Trophoblast cell (in vitro differentiated cells and primary cell): ENCODE measurements at regions not wholly inside any gene's neighbourhood (a gene's known extent, or its start where the extent isn't known, plus 50 kb on each side); places are given as distances from the start of the nearest gene placed in this dataset.
"Not testable (repeated sequence)": the region's sequence is repeated elsewhere in the genome, so short reads cannot be mapped to it uniquely, and the experiment has no call there.

ENCODE experiments used
- DNase-seq, 2 donors: peaks; one replicate each; pipeline ENCODE4 v3.0.0-alpha.2; 2016
- H2AFZ ChIP-seq: 2 replicates; pipeline ENCODE4 v1.6.1; 2013; ENCODE audit warnings: low read length, moderate library complexity, mild to moderate bottlenecking; ENCODE audit not compliant: insufficient read depth, poor library complexity
- H2AK5ac ChIP-seq: 2 replicates; pipeline ENCODE4 v1.6.1; 2013; ENCODE audit warnings: mild to moderate bottlenecking, low read length
- H2BK120ac ChIP-seq: 2 replicates; pipeline ENCODE4 v1.6.1; 2013; ENCODE audit warnings: low read length, mild to moderate bottlenecking, moderate library complexity; ENCODE audit not compliant: insufficient read depth, poor library complexity
- H2BK12ac ChIP-seq: 2 replicates; pipeline ENCODE4 v1.6.1; 2013; ENCODE audit warnings: mild to moderate bottlenecking, low read length, moderate library complexity
- H2BK5ac ChIP-seq: 2 replicates; pipeline ENCODE4 v1.6.1; 2013; ENCODE audit warnings: low read length, low read depth, moderate library complexity, mild to moderate bottlenecking; ENCODE audit not compliant: poor library complexity
- H3K14ac ChIP-seq: 2 replicates; pipeline ENCODE4 v1.6.1; 2013; ENCODE audit warnings: mild to moderate bottlenecking, low read length
- H3K18ac ChIP-seq: 2 replicates; pipeline ENCODE4 v1.6.1; 2013; ENCODE audit warnings: mild to moderate bottlenecking, low read length
- H3K23ac ChIP-seq: 2 replicates; pipeline ENCODE4 v1.6.1; 2013; ENCODE audit warnings: low read length
- H3K27ac ChIP-seq: 2 replicates; pipeline ENCODE4 v1.5.1; 2013; ENCODE audit warnings: low read depth, mild to moderate bottlenecking, inconsistent platforms, low read length, moderate library complexity
- H3K27me3 ChIP-seq: 2 replicates; pipeline ENCODE4 v1.6.1; 2013; ENCODE audit warnings: inconsistent platforms, mild to moderate bottlenecking, low read length, moderate library complexity; ENCODE audit not compliant: insufficient read depth
- H3K36me3 ChIP-seq, 2 experiments: 1 replicate in 1 of 2; 2 replicates in 1 of 2; pipeline ENCODE4 v1.6.1; 2013; ENCODE audit warnings: low read length in 2 of 2, mild to moderate bottlenecking in 2 of 2, moderate library complexity in 1 of 2; ENCODE audit not compliant: insufficient read depth in 2 of 2, control insufficient read depth in 1 of 2
- H3K4ac ChIP-seq: 2 replicates; pipeline ENCODE4 v1.6.1; 2013; ENCODE audit warnings: low read depth, mild to moderate bottlenecking, low read length, moderate library complexity
- H3K4me1 ChIP-seq, 2 experiments: 1 replicate in 1 of 2; 2 replicates in 1 of 2; pipeline ENCODE4 v1.6.1; 2013; ENCODE audit warnings: low read length in 2 of 2, mild to moderate bottlenecking in 2 of 2, moderate library complexity in 1 of 2; ENCODE audit not compliant: insufficient read depth in 2 of 2, control insufficient read depth in 1 of 2
- H3K4me2 ChIP-seq: 2 replicates; pipeline ENCODE4 v1.6.1; 2013; ENCODE audit warnings: inconsistent platforms, mild to moderate bottlenecking, low read length, moderate library complexity
- H3K4me3 ChIP-seq: 2 replicates; pipeline ENCODE4 v1.5.1; 2013; ENCODE audit warnings: mild to moderate bottlenecking, low read depth, low read length, inconsistent platforms
- H3K79me1 ChIP-seq: one replicate; pipeline ENCODE4 v1.6.1; 2013; ENCODE audit warnings: low read length
- H3K79me2 ChIP-seq: 2 replicates; pipeline ENCODE4 v1.6.1; 2013; ENCODE audit warnings: low read length, mild to moderate bottlenecking; ENCODE audit not compliant: control insufficient read depth, insufficient read depth, poor library complexity
- H3K9ac ChIP-seq: 2 replicates; pipeline ENCODE4 v1.6.1; 2013; ENCODE audit warnings: mild to moderate bottlenecking, low read length
- H3K9me3 ChIP-seq: 2 replicates; pipeline ENCODE4 v1.6.1; 2013; ENCODE audit warnings: low read depth, mild to moderate bottlenecking, control low read depth, inconsistent platforms, low read length; ENCODE audit not compliant: insufficient read depth
- H4K12ac ChIP-seq: 2 replicates; pipeline ENCODE4 v1.6.1; 2013; ENCODE audit warnings: low read depth, mild to moderate bottlenecking, low read length, moderate library complexity
- H4K8ac ChIP-seq: 2 replicates; pipeline ENCODE4 v1.6.1; 2013; ENCODE audit warnings: low read depth, mild to moderate bottlenecking, low read length, moderate library complexity
- H4K91ac ChIP-seq: one replicate; pipeline ENCODE4 v1.6.1; 2013; ENCODE audit warnings: low read depth, mild to moderate bottlenecking, low read length, moderate library complexity
- WGBS: extraction: QIAGEN DNeasy Blood & Tissue Kit; methylation state at CpG from one replicate; pipeline ENCODE4 v1.1.7; 2013; ENCODE audit warnings: missing lambda C conversion rate; ENCODE audit not compliant: insufficient read length, insufficient coverage; ENCODE audit errors: extremely low coverage; 5-methylcytosine and 5-hydroxymethylcytosine counted together

GRCh38 chr6:144470201-144470600, 185.1 kb downstream of the UTRN start:
- H3K14ac ChIP-seq, DNase-seq, H3K79me1 ChIP-seq, H4K8ac ChIP-seq, H3K23ac ChIP-seq, H4K12ac ChIP-seq, H3K9me3 ChIP-seq, H3K4me3 ChIP-seq, H3K4ac ChIP-seq, H2AK5ac ChIP-seq, H3K27ac ChIP-seq, H2BK120ac ChIP-seq, H3K79me2 ChIP-seq, H3K36me3 ChIP-seq, H3K9ac ChIP-seq, H4K91ac ChIP-seq, H2BK12ac ChIP-seq, H2BK5ac ChIP-seq, H3K18ac ChIP-seq, H3K4me2 ChIP-seq, H3K4me1 ChIP-seq, H3K27me3 ChIP-seq, H2AFZ ChIP-seq: not testable (repeated sequence)
- WGBS, result no CpG with 5 or more reads among the region's 27 CpGs

GRCh38 chr6:144471986-144472385, 186.9 kb downstream of the UTRN start:
- no peak overlapping the region for H3K18ac ChIP-seq

GRCh38 chr6:144474290-144474689, 189.2 kb downstream of the UTRN start:
- H3K18ac ChIP-seq, result no peak overlapping the region
- no peak overlapping the region for H4K91ac ChIP-seq
- no peak overlapping the region for H2BK5ac ChIP-seq
- no peak overlapping the region for H3K14ac ChIP-seq
- no peak overlapping the region for H4K12ac ChIP-seq
- H3K4me3 ChIP-seq, result no peak overlapping the region
- H3K4ac ChIP-seq, result no peak overlapping the region
- H3K27ac ChIP-seq, result no peak overlapping the region
- H3K4me2 ChIP-seq, result no peak overlapping the region
- peaks cover 0 to 2% of the 10 kb centered on the region in 2 experiments for H3K36me3 ChIP-seq
- DNase-seq, result no peak
- H4K8ac ChIP-seq, result no peak overlapping the region
- no peak overlapping the region for H2AFZ ChIP-seq
- H3K9ac ChIP-seq, result no peak overlapping the region
- no peaks in the 10 kb centered on the region for H3K4me1 ChIP-seq
- no peaks in the 10 kb centered on the region for H3K79me1 ChIP-seq
- H2BK120ac ChIP-seq, result no peak overlapping the region
- no CpG with 5 or more reads among the region's 1 CpG for WGBS
- no peak overlapping the region for H2BK12ac ChIP-seq
- H3K27me3 ChIP-seq, result no peaks in the 10 kb centered on the region
- H3K9me3 ChIP-seq, result no peaks in the 10 kb centered on the region
- H3K23ac ChIP-seq, result no peak overlapping the region
- no peaks in the 10 kb centered on the region for H3K79me2 ChIP-seq
- no peak overlapping the region for H2AK5ac ChIP-seq

More at GRCh38 chr6:144471986-144472385, 186.9 kb downstream of the UTRN start:
- H4K12ac ChIP-seq, result no peak overlapping the region
- H2BK5ac ChIP-seq, result no peak overlapping the region
- H3K4me3 ChIP-seq, result no peak overlapping the region
- no peak overlapping the region for H2BK120ac ChIP-seq
- no peak overlapping the region for H4K91ac ChIP-seq
- H3K79me2 ChIP-seq, result no peaks in the 10 kb centered on the region
- H3K4me2 ChIP-seq, result no peak overlapping the region
- no peak for DNase-seq
- H3K14ac ChIP-seq, result no peak overlapping the region
- no peak overlapping the region for H4K8ac ChIP-seq
- H3K23ac ChIP-seq, result no peak overlapping the region
- no peak overlapping the region for H3K27ac ChIP-seq
- WGBS, result no CpG with 5 or more reads among the region's 3 CpGs
- H3K36me3 ChIP-seq, result peaks cover 2% of the 10 kb centered on the region in 2 experiments
- H2BK12ac ChIP-seq, result no peak overlapping the region
- no peak overlapping the region for H2AK5ac ChIP-seq
- H3K9ac ChIP-seq, result no peak overlapping the region
- H2AFZ ChIP-seq, result no peak overlapping the region
- H3K4ac ChIP-seq, result no peak overlapping the region
- no peaks in the 10 kb centered on the region for H3K27me3 ChIP-seq
- no peaks in the 10 kb centered on the region for H3K9me3 ChIP-seq
- no peaks in the 10 kb centered on the region for H3K79me1 ChIP-seq
- peaks cover 4 to 7% of the 10 kb centered on the region in 2 experiments for H3K4me1 ChIP-seq

GRCh38 chr6:144474904-144475303, 189.8 kb downstream of the UTRN start:
- no peak overlapping the region for H3K27ac ChIP-seq
- H3K4me3 ChIP-seq, result no peak overlapping the region
- no peak overlapping the region for H2BK5ac ChIP-seq
- H3K18ac ChIP-seq, result no peak overlapping the region
- H3K4me2 ChIP-seq, result no peak overlapping the region
- H4K12ac ChIP-seq, result no peak overlapping the region
- H3K4ac ChIP-seq, result no peak overlapping the region
- no peak overlapping the region for H2AK5ac ChIP-seq
- no peaks in the 10 kb centered on the region for H3K79me1 ChIP-seq
- no peaks in the 10 kb centered on the region for H3K79me2 ChIP-seq
- no peak overlapping the region for H4K8ac ChIP-seq
- no peaks in the 10 kb centered on the region for H3K4me1 ChIP-seq
- DNase-seq, result no peak
- no peak overlapping the region for H3K14ac ChIP-seq
- no peak overlapping the region for H3K23ac ChIP-seq
- no peak overlapping the region for H3K9ac ChIP-seq
- H3K36me3 ChIP-seq, result peaks cover 2 to 5% of the 10 kb centered on the region in 2 experiments
- no peak overlapping the region for H2BK12ac ChIP-seq
- no peak overlapping the region for H4K91ac ChIP-seq
- no peak overlapping the region for H2AFZ ChIP-seq
- H3K9me3 ChIP-seq, result no peaks in the 10 kb centered on the region
- H2BK120ac ChIP-seq, result no peak overlapping the region
- H3K27me3 ChIP-seq, result no peaks in the 10 kb centered on the region
